OCI-LY3 (cell line): ENCODE measurements at regions not wholly inside any gene's neighbourhood (a gene's known extent, or its start where the extent isn't known, plus 50 kb on each side); places are given as distances from the start of the nearest gene placed in this dataset.

ENCODE experiments used
- H2AFZ ChIP-seq: fragments of 200-600, 300-600 bp; shearing (Covaris generic); 2 replicates; pipeline ENCODE4 v1.6.0; 2014; ENCODE audit warnings: antibody characterized with exemption, low read depth, low read length
- H3K27ac ChIP-seq: fragments of 200-600, 300-600 bp; sonication (generic); 2 replicates; pipeline ENCODE4 v1.5.1; 2014; ENCODE audit warnings: mild to moderate bottlenecking, low read length, moderate library complexity, mixed read lengths
- H3K27me3 ChIP-seq: fragments of 200-600, 300-600 bp; sonication (generic); 2 replicates; pipeline ENCODE4 v1.6.1; 2014; ENCODE audit warnings: low read depth, low read length, mixed read lengths
- H3K36me3 ChIP-seq: fragments of 200-600, 300-600 bp; sonication (generic); replicated peaks from 2 replicates; pipeline ENCODE3; 2014; ENCODE audit warnings: low read depth, low read length, mixed read lengths
- H3K4me1 ChIP-seq: fragments of 300-600, 200-600 bp; sonication (generic); 2 replicates; pipeline ENCODE4 v1.6.1; 2014; ENCODE audit warnings: low read length, mixed read lengths
- H3K4me2 ChIP-seq: fragments of 200-600, 300-600 bp; sonication (generic); 2 replicates; pipeline ENCODE4 v1.6.1; 2014; ENCODE audit warnings: low read length, mixed read lengths
- H3K4me3 ChIP-seq: fragments of 300-600, 200-600 bp; sonication (generic); 2 replicates; pipeline ENCODE4 v1.5.1; 2014; ENCODE audit warnings: antibody characterized with exemption, mild to moderate bottlenecking, low read length, moderate library complexity
- H3K79me2 ChIP-seq: fragments of 300-600, 200-600 bp; shearing (Covaris generic); 2 replicates; pipeline ENCODE4 v1.6.1; 2014; ENCODE audit warnings: mild to moderate bottlenecking, low read length, mixed read lengths
- H3K9ac ChIP-seq: fragments of 300-600, 200-600 bp; shearing (Covaris generic); 2 replicates; pipeline ENCODE4 v1.6.0; 2014; ENCODE audit warnings: mild to moderate bottlenecking, low read length, moderate library complexity
- H3K9me3 ChIP-seq: fragments of 200-600, 300-600 bp; shearing (Covaris generic); 2 replicates; pipeline ENCODE4 v1.6.1; 2014; ENCODE audit warnings: low read length, mixed read lengths; ENCODE audit not compliant: insufficient read depth
- H4K20me1 ChIP-seq: fragments of 200-600, 300-600 bp; sonication (generic); 2 replicates; pipeline ENCODE4 v1.6.1; 2016; ENCODE audit warnings: low read length, mixed read lengths; ENCODE audit not compliant: insufficient read depth
- CTCF ChIP-seq: fragments of 200-600, 300-600 bp; sonication (generic); IDR thresholded peaks from 2 replicates; pipeline ENCODE4 v1.5.1; 2014; ENCODE audit warnings: antibody characterized with exemption, low read length, low read depth
- EZH2phosphoT487 ChIP-seq: fragments of 200-600 bp; shearing (Covaris generic); IDR thresholded peaks from 2 replicates; pipeline ENCODE4 v1.6.1; 2018; ENCODE audit warnings: antibody characterized with exemption, mixed run types, low read depth

- Histone ChIP-seq H3K9ac (no peak overlapping the region), H3K79me2 (no peaks in the 10 kb centered on the region), H4K20me1 (no peaks in the 10 kb centered on the region), H3K4me3 (no peak overlapping the region), H3K27me3 (no peaks in the 10 kb centered on the region), H3K9me3 (no peaks in the 10 kb centered on the region), H2AFZ (no peak overlapping the region), H3K36me3 (no peaks in the 10 kb centered on the region), H3K4me1 (0 out of 2 replicates have a peak, but pooled peaks cover 3% of the 10 kb centered on the region), H3K27ac (no peak overlapping the region), H3K4me2 (no peak overlapping the region)
- TF ChIP-seq CTCF (no peak), EZH2phosphoT487 (no peak)
These were observed 82.2 kb upstream of the OPRM1 start for GRCh38 chr6:153956808-153957207.

- H4K20me1 ChIP-seq, result no peaks in the 10 kb centered on the region
- H2AFZ ChIP-seq, result no peak overlapping the region
- H3K36me3 ChIP-seq, result no peaks in the 10 kb centered on the region
- H3K4me3 ChIP-seq, result no peak overlapping the region
- H3K9me3 ChIP-seq, result no peaks in the 10 kb centered on the region
- H3K4me2 ChIP-seq, result no peak overlapping the region
- H3K79me2 ChIP-seq, result no peaks in the 10 kb centered on the region
- TF ChIP-seq EZH2phosphoT487, result no peak
- no peak for TF ChIP-seq CTCF
- no peak overlapping the region for H3K27ac ChIP-seq
- no peaks in the 10 kb centered on the region for H3K27me3 ChIP-seq
- H3K4me1 ChIP-seq, result no peaks in the 10 kb centered on the region
- no peak overlapping the region for H3K9ac ChIP-seq
These were observed 89.4 kb upstream of the OPRM1 start for GRCh38 chr6:153949616-153950015.

GRCh38 chr6:153947808-153948447 is 91.1 kb upstream of the OPRM1 start:
- Histone ChIP-seq H3K4me2 (no peak overlapping the region), H3K9ac (no peak overlapping the region), H3K36me3 (no peaks in the 10 kb centered on the region), H3K27ac (no peak overlapping the region), H3K27me3 (no peaks in the 10 kb centered on the region), H4K20me1 (no peaks in the 10 kb centered on the region), H3K9me3 (no peaks in the 10 kb centered on the region), H3K79me2 (no peaks in the 10 kb centered on the region), H3K4me3 (no peak overlapping the region), H3K4me1 (no peaks in the 10 kb centered on the region), H2AFZ (no peak overlapping the region)
- TF ChIP-seq EZH2phosphoT487 (no peak), CTCF (peak; percentile 80)

- Histone ChIP-seq H3K36me3 (no peaks in the 10 kb centered on the region), H3K9ac (no peak overlapping the region), H2AFZ (no peak overlapping the region), H3K79me2 (no peaks in the 10 kb centered on the region), H3K4me1 (no peaks in the 10 kb centered on the region), H3K27me3 (no peaks in the 10 kb centered on the region), H3K4me3 (no peak overlapping the region), H3K4me2 (no peak overlapping the region), H4K20me1 (no peaks in the 10 kb centered on the region), H3K9me3 (no peaks in the 10 kb centered on the region), H3K27ac (no peak overlapping the region)
- no peak for TF ChIP-seq EZH2phosphoT487
- no peak for TF ChIP-seq CTCF
These were observed 94.8 kb upstream of the OPRM1 start for GRCh38 chr6:153944201-153944600.
